ENCODE measurements at regions not wholly inside any gene's neighbourhood (a gene's known extent, or its start where the extent isn't known, plus 50 kb on each side); places are given as distances from the start of the nearest gene placed in this dataset.

GRCh38 chr5:143896516-143896915, 84.6 kb downstream of the HMHB1 start:
- H3K36me3 ChIP-seq, result no peaks in the 10 kb centered on the region
- H3K4me3 ChIP-seq, result no peak overlapping the region
- intact Hi-C loops (cut with DNase I), result no loop called here
- H3K27me3 ChIP-seq, result no peaks in the 10 kb centered on the region
- no peak overlapping the region for H3K27ac ChIP-seq (replicated peaks in 1 of 4)
- 95% methylated on average over 2 of the region's 2 CpGs for WGBS
- H3K4me1 ChIP-seq, result peaks cover 0 to 4% (median 0%) of the 10 kb centered on the region in 4 donors
- no peaks in the 10 kb centered on the region for H3K9me3 ChIP-seq
- TF ChIP-seq EP300 (IDR thresholded peaks at IDR 0.05) (no peak), POLR2A (IDR thresholded peaks at IDR 0.05; ENCODE audit: low read depth) (no peak)
- DNase-seq (ENCODE audit: extremely low spot score), result no peak

- no peak for DNase-seq (ENCODE audit: extremely low spot score)
- peaks cover 0 to 4% (median 0%) of the 10 kb centered on the region in 4 donors for H3K4me1 ChIP-seq
- TF ChIP-seq, protein P1, sequence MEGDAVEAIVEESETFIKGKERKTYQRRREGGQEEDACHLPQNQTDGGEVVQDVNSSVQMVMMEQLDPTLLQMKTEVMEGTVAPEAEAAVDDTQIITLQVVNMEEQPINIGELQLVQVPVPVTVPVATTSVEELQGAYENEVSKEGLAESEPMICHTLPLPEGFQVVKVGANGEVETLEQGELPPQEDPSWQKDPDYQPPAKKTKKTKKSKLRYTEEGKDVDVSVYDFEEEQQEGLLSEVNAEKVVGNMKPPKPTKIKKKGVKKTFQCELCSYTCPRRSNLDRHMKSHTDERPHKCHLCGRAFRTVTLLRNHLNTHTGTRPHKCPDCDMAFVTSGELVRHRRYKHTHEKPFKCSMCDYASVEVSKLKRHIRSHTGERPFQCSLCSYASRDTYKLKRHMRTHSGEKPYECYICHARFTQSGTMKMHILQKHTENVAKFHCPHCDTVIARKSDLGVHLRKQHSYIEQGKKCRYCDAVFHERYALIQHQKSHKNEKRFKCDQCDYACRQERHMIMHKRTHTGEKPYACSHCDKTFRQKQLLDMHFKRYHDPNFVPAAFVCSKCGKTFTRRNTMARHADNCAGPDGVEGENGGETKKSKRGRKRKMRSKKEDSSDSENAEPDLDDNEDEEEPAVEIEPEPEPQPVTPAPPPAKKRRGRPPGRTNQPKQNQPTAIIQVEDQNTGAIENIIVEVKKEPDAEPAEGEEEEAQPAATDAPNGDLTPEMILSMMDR (IDR thresholded peaks at IDR 0.05), result no peak
- no peaks in the 10 kb centered on the region for H3K9me3 ChIP-seq
- H3K4me3 ChIP-seq, result no peak overlapping the region
- no peaks in the 10 kb centered on the region for H3K36me3 ChIP-seq
- no peak overlapping the region for H3K27ac ChIP-seq (replicated peaks in 1 of 4)
- H3K27me3 ChIP-seq, result no peaks in the 10 kb centered on the region
- intact Hi-C loops (cut with DNase I), result no loop called here
Measured at GRCh38 chr5:143896966-143897365, 85.0 kb downstream of the HMHB1 start.

DNA sequence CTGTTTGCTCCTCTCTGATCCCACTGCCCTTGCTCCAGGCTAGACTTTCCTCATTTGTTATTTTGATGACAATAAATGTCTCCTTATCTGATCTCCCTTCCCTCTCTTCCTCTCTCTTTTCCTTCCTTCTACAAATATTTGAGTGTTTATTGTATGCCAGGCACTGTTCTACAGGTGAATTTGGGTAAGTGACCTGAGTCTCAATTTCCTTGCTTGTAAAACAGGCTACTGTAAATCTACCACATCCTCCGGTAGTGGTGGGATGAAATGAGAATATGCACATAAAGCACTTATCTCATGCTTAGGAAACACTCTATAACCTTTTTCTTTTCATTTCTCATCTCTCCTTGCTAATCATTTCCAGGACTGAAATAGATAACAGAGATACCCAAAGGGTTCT, 86.4 kb downstream of the HMHB1 start:
- no peak overlapping the region for H3K27ac ChIP-seq (replicated peaks in 1 of 4)
- 96% methylated on average over 1 of the region's 1 CpG for WGBS
- H3K9me3 ChIP-seq, result no peaks in the 10 kb centered on the region
- H3K36me3 ChIP-seq, result no peaks in the 10 kb centered on the region
- DNase-seq (ENCODE audit: extremely low spot score), result no peak
- no peak for TF ChIP-seq EP300 (IDR thresholded peaks at IDR 0.05)
- no peak for TF ChIP-seq POLR2A (IDR thresholded peaks at IDR 0.05; ENCODE audit: low read depth)
- no peak for TF ChIP-seq POLR2AphosphoS5 (IDR thresholded peaks at IDR 0.05)
- TF ChIP-seq, protein P1 (IDR thresholded peaks at IDR 0.05), result no peak
- intact Hi-C loops (cut with DNase I), result no loop called here
- peaks cover 0 to 4% (median 0%) of the 10 kb centered on the region in 4 donors for H3K4me1 ChIP-seq
- no peaks in the 10 kb centered on the region for H3K27me3 ChIP-seq
- no peak overlapping the region for H3K4me3 ChIP-seq

GRCh38 chr5:143898916-143899591, 87.1 kb downstream of the HMHB1 start:
- Histone ChIP-seq H3K36me3 (no peaks in the 10 kb centered on the region), H3K27ac (replicated peaks in 1 of 4) (no peak overlapping the region), H3K27me3 (no peaks in the 10 kb centered on the region), H3K4me1 (peaks cover 0 to 4% (median 0%) of the 10 kb centered on the region in 4 donors), H3K9me3 (no peaks in the 10 kb centered on the region), H3K4me3 (no peak overlapping the region)
- no peak for DNase-seq (ENCODE audit: extremely low spot score)
- intact Hi-C loops (cut with DNase I), result no loop called here
- 76% methylated on average over 6 of the region's 6 CpGs for WGBS
- TF ChIP-seq POLR2AphosphoS5 (IDR thresholded peaks at IDR 0.05) (no peak), EP300 (IDR thresholded peaks at IDR 0.05) (no peak), POLR2A (IDR thresholded peaks at IDR 0.05; ENCODE audit: low read depth) (no peak)
- TF ChIP-seq, protein P1 (IDR thresholded peaks at IDR 0.05), result no peak

DNA sequence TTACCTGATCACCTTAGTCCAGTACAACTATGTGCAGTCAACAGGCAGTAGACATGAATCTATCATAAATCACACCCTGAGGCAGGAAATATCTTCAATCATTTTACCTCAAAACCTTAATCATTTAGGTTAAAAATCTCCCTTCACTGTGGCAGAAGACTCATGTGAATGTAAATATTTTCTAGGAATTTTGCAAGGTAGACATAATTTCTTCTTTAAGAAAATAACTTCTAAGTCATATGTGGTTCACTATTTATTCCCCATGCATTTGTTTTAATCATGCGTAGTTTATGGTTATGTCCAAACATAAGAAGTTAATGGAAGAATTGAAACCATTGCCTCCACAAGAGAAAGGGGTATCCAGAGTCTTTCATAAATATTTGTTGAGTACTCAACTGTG, 97.0 kb downstream of the HMHB1 start:
- Histone ChIP-seq H3K9me3 (no peaks in the 10 kb centered on the region), H3K36me3 (no peaks in the 10 kb centered on the region), H3K4me1 (no peaks in the 10 kb centered on the region), H3K27me3 (no peaks in the 10 kb centered on the region), H3K27ac (replicated peaks in 1 of 4) (no peak overlapping the region), H3K4me3 (no peak overlapping the region)
- TF ChIP-seq POLR2A (IDR thresholded peaks at IDR 0.05; ENCODE audit: low read depth) (no peak), POLR2AphosphoS5 (IDR thresholded peaks at IDR 0.05) (no peak), EP300 (IDR thresholded peaks at IDR 0.05) (no peak)
- TF ChIP-seq, protein P1 (IDR thresholded peaks at IDR 0.05), result no peak
- 89% methylated on average over 1 of the region's 1 CpG for WGBS
- intact Hi-C loops (cut with DNase I), result no loop called here
- DNase-seq (ENCODE audit: extremely low spot score), result no peak
